HCT116 (cell line): ENCODE measurements at regions not wholly inside any gene's neighbourhood (a gene's known extent, or its start where the extent isn't known, plus 50 kb on each side); places are given as distances from the start of the nearest gene placed in this dataset.

Experiments
- ATAC-seq: fragments of 200-7000 bp; cut with Tn5 transposase; 2 replicates; pipeline ENCODE4 v1.9.1; 2020; ENCODE audit warnings: mild to moderate bottlenecking, moderate library complexity
- BruUV-seq: library from RNA; stranded (reverse); fragments of 400-500 nt; replicated peaks from 2 replicates; lab custom pipeline; 2021; lab: Mats Ljungman, UMichigan
- CTCF ChIA-PET: fragments of 300-600 bp; sonication (Branson Sonifier 250); formaldehyde crosslinking; loops from one replicate; lab custom pipeline; 2021; ENCODE audit warnings: antibody characterized with exemption; lab: Charles Lee
- POLR2A ChIA-PET: fragments of 300-600, 350-600 bp; sonication (Branson Sonifier 250); formaldehyde crosslinking; loops from one replicate; lab custom pipeline; 2021; ENCODE audit warnings: antibody characterized with exemption; lab: Charles Lee
- RAD21 ChIA-PET, 2 experiments: fragments of 300-600 bp; sonication (Branson Sonifier 250); formaldehyde crosslinking; loops; one replicate each; lab custom pipeline; 2023; ENCODE audit warnings: low total read pairs in 2 of 2; ENCODE audit not compliant: uncharacterized antibody in 2 of 2, unreplicated experiment in 2 of 2, low non-redundant PET in 1 of 2; lab: Charles Lee
- DNase-seq: peaks from one replicate; pipeline ENCODE4 v3.0.0-alpha.2; 2010; ENCODE audit warnings: low read depth, low spot score
- H2AFZ ChIP-seq: fragments of 200-600 bp; shearing (Covaris generic), sonication (generic); 2 replicates; pipeline ENCODE4 v1.6.1; 2017; ENCODE audit warnings: low read depth, mixed run types, mixed read lengths, antibody characterized with exemption, low read length; ENCODE audit not compliant: poor library complexity, severe bottlenecking
- H3K27ac ChIP-seq: 2 replicates; pipeline ENCODE4 v1.5.1; 2012; ENCODE audit warnings: low read depth, low read length
- H3K27me3 ChIP-seq: fragments of 200-600 bp; sonication (generic); 2 replicates; pipeline ENCODE4 v1.6.1; 2016; ENCODE audit warnings: mixed run types, low read length, mixed read lengths; ENCODE audit not compliant: insufficient read depth
- H3K36me3 ChIP-seq, 2 experiments: fragments of 200-500 bp in 1 of 2; fragments of 200-600 bp in 1 of 2; sonication (Bioruptor generic) in 1 of 2; sonication (generic) in 1 of 2; 2 replicates each; pipeline versions ENCODE4 v1.5.1 to v1.6.1; 2014 to 2016; ENCODE audit warnings: low read length in 2 of 2, inconsistent platforms in 1 of 2, mixed read lengths in 1 of 2, mixed run types in 1 of 2; ENCODE audit not compliant: insufficient read depth in 2 of 2, control insufficient read depth in 1 of 2
- H3K4me1 ChIP-seq, 2 experiments: fragments of 200-600 bp in 1 of 2; sonication (generic) in 1 of 2; 2 replicates each; pipeline versions ENCODE4 v1.5.1 to v1.6.1; 2012 to 2017; ENCODE audit warnings: low read length in 2 of 2, inconsistent platforms in 1 of 2, mild to moderate bottlenecking in 1 of 2, mixed read lengths in 1 of 2, mixed run types in 1 of 2, moderate library complexity in 1 of 2; ENCODE audit not compliant: insufficient read depth in 2 of 2, control insufficient read depth in 1 of 2
- H3K4me2 ChIP-seq: fragments of 200-600 bp; sonication (generic); 2 replicates; pipeline ENCODE4 v1.6.1; 2017; ENCODE audit warnings: mixed run types, low read length, mixed read lengths
- H3K4me3 ChIP-seq, 2 experiments: fragments of 200-600 bp in 1 of 2; sonication (generic) in 1 of 2; replicated peaks in 1 of 2; 2 replicates each; pipeline ENCODE4 v1.5.1; 2011 to 2016; ENCODE audit warnings: low read length in 2 of 2, control low read depth in 1 of 2, low read depth in 1 of 2, mild to moderate bottlenecking in 1 of 2, mixed read lengths in 1 of 2, mixed run types in 1 of 2
- H3K79me2 ChIP-seq: fragments of 200-600 bp; sonication (generic); 2 replicates; pipeline ENCODE4 v1.6.1; 2017; ENCODE audit warnings: mild to moderate bottlenecking, mixed run types, low read length, moderate library complexity, mixed read lengths; ENCODE audit not compliant: insufficient read depth
- H3K9ac ChIP-seq: fragments of 200-600 bp; sonication (generic); 2 replicates; pipeline ENCODE4 v1.6.1; 2016; ENCODE audit warnings: low read length, mixed read lengths
- H3K9me2 ChIP-seq: fragments of 200-600 bp; sonication (generic), shearing (Covaris generic); 2 replicates; pipeline ENCODE4 v1.6.1; 2017; ENCODE audit warnings: mixed run types, mild to moderate bottlenecking, moderate library complexity; ENCODE audit not compliant: insufficient read depth
- H3K9me3 ChIP-seq, 2 experiments: fragments of 200-500 bp in 1 of 2; fragments of 200-600 bp in 1 of 2; sonication (Bioruptor generic) in 1 of 2; sonication (generic) in 1 of 2; 2 replicates each; pipeline ENCODE4 v1.6.1; 2014 to 2017; ENCODE audit warnings: low read length in 2 of 2, mixed read lengths in 2 of 2, inconsistent platforms in 1 of 2, low read depth in 1 of 2, mild to moderate bottlenecking in 1 of 2, mixed run types in 1 of 2, moderate library complexity in 1 of 2; ENCODE audit not compliant: control insufficient read depth in 1 of 2, insufficient read depth in 1 of 2
- H4K20me1 ChIP-seq: fragments of 200-600 bp; sonication (generic), shearing (Covaris generic); 2 replicates; pipeline ENCODE4 v1.6.1; 2017; ENCODE audit warnings: mixed run types, mild to moderate bottlenecking, moderate library complexity; ENCODE audit not compliant: insufficient read depth
- EGR1 ChIP-seq: IDR thresholded peaks from 2 replicates; pipeline ENCODE4 v1.6.1; 2012; ENCODE audit warnings: low read depth
- ELF1 ChIP-seq: IDR thresholded peaks from 2 replicates; pipeline ENCODE4 v1.6.1; 2012; ENCODE audit warnings: low read depth, borderline replicate concordance
- EZH2 ChIP-seq: fragments of 200-600 bp; sonication (generic); IDR thresholded peaks from 2 replicates; pipeline ENCODE4 v1.6.1; 2017; ENCODE audit warnings: antibody characterized with exemption, mixed run types
- EZH2phosphoT487 ChIP-seq: fragments of 200-600 bp; IDR thresholded peaks from 2 replicates; pipeline ENCODE4 v1.6.1; 2018; ENCODE audit warnings: antibody characterized with exemption, borderline replicate concordance
- FOSL1 ChIP-seq: IDR thresholded peaks from 2 replicates; pipeline ENCODE4 v1.6.1; 2012; ENCODE audit warnings: low read depth
- MAX ChIP-seq: IDR thresholded peaks from 2 replicates; pipeline ENCODE4 v1.6.1; 2012
- POLR2AphosphoS5 ChIP-seq: IDR thresholded peaks from 2 replicates; pipeline ENCODE4 v1.6.1; 2011; ENCODE audit warnings: mild to moderate bottlenecking, low read depth, low read length, moderate library complexity
- SRF ChIP-seq: IDR thresholded peaks from 2 replicates; pipeline ENCODE4 v1.6.1; 2012; ENCODE audit warnings: low read depth
- ZBTB33 ChIP-seq: IDR thresholded peaks from 2 replicates; pipeline ENCODE4 v1.6.1; 2011; ENCODE audit warnings: mild to moderate bottlenecking, low read length, moderate library complexity; ENCODE audit not compliant: insufficient replicate concordance; ENCODE audit errors: extremely low read depth
- ZNF274 ChIP-seq: fragments of 200-500 bp; sonication (Bioruptor generic); IDR thresholded peaks from 2 replicates; pipeline ENCODE4 v1.6.1; 2014; ENCODE audit warnings: mild to moderate bottlenecking, low read depth, low read length, inconsistent platforms
- intact Hi-C: fragments of 100-400 bp; cut with micrococcal nuclease; formaldehyde crosslinking; loops from 2 replicates; pipeline ENCODE4 v1.10.0; 2022

GRCh38 chrX:123080065-123080464, 104.0 kb upstream of the GRIA3 start:
- CTCF ChIA-PET, result no interaction called here
- Histone ChIP-seq H3K4me3 (no peak overlapping the region), H3K27me3 (no peaks in the 10 kb centered on the region), H2AFZ (no peak overlapping the region), H3K79me2 (no peaks in the 10 kb centered on the region), H4K20me1 (no peaks in the 10 kb centered on the region), H3K36me3 (no peaks in the 10 kb centered on the region), H3K9me2 (no peaks in the 10 kb centered on the region), H3K4me1 (no peaks in the 10 kb centered on the region), H3K4me2 (no peak overlapping the region), H3K27ac (no peak overlapping the region), H3K9ac (no peak overlapping the region), H3K9me3 (no peaks in the 10 kb centered on the region)
- DNase-seq, result no peak
- RAD21 ChIA-PET, result no interaction called here
- ATAC-seq, result no peak
- intact Hi-C loops, result no loop called here
- TF ChIP-seq POLR2AphosphoS5, result no peak
- TF ChIP-seq ELF1, result no peak
- no peak for TF ChIP-seq EZH2phosphoT487
- no peak for TF ChIP-seq FOSL1
- TF ChIP-seq EGR1, result no peak
- no peak for TF ChIP-seq ZNF274
- no peak for TF ChIP-seq EZH2
- no peak for TF ChIP-seq ZBTB33
- TF ChIP-seq SRF, result no peak
- TF ChIP-seq MAX, result no peak
- BruUV-seq, result no TSS peak
- POLR2A ChIA-PET, result no interaction called here
